ENCODE measurements at regions not wholly inside any gene's neighbourhood (a gene's known extent, or its start where the extent isn't known, plus 50 kb on each side); places are given as distances from the start of the nearest gene placed in this dataset.

DNA sequence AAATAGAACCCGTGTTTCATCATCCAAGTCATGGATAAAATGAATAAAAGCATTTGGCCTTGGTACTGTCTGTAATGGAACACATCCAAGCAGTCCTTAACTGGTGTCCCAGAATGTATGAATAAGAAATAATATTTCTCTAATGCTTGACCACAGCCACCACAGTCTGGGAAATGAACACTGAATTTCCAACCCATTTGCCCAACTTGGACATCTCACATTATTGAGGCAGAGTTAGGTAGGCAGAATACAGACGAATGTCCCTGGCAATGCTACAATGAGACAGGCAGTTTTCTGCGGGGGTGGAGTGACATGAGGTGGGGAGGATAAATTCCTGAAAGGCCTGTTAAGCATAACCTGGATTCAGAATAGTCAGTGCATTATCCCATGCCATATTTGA lies 245.7 kb downstream of the ZIC1 start:
- TF ChIP-seq, protein P1, sequence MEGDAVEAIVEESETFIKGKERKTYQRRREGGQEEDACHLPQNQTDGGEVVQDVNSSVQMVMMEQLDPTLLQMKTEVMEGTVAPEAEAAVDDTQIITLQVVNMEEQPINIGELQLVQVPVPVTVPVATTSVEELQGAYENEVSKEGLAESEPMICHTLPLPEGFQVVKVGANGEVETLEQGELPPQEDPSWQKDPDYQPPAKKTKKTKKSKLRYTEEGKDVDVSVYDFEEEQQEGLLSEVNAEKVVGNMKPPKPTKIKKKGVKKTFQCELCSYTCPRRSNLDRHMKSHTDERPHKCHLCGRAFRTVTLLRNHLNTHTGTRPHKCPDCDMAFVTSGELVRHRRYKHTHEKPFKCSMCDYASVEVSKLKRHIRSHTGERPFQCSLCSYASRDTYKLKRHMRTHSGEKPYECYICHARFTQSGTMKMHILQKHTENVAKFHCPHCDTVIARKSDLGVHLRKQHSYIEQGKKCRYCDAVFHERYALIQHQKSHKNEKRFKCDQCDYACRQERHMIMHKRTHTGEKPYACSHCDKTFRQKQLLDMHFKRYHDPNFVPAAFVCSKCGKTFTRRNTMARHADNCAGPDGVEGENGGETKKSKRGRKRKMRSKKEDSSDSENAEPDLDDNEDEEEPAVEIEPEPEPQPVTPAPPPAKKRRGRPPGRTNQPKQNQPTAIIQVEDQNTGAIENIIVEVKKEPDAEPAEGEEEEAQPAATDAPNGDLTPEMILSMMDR (conservative IDR thresholded peaks at IDR 0.05; ENCODE audit: low read depth, low read length): no peak
- no peak for TF ChIP-seq EZH2 (IDR thresholded peaks at IDR 0.05; ENCODE audit: borderline replicate concordance, low read depth, low read length, poor library complexity, severe bottlenecking)

All from A673 (cell line).